Neural crest cell (in vitro differentiated cells): ENCODE measurements at regions not wholly inside any gene's neighbourhood (a gene's known extent, or its start where the extent isn't known, plus 50 kb on each side); places are given as distances from the start of the nearest gene placed in this dataset.

Experiments
- DNase-seq: peaks from one replicate; pipeline ENCODE4 v3.0.0; 2021; ENCODE audit warnings: low read depth, mixed read lengths, low spot score
- H3K27ac Mint-ChIP-seq: one replicate; pipeline ENCODE4 v1.8.0; 2021; ENCODE audit warnings: mild to moderate bottlenecking, mixed read lengths; ENCODE audit not compliant: unreplicated experiment
- H3K27me3 Mint-ChIP-seq: 2 replicates; pipeline ENCODE4 v1.8.0; 2021; ENCODE audit warnings: low read depth, mild to moderate bottlenecking, mixed read lengths
- H3K36me3 Mint-ChIP-seq: 2 replicates; pipeline ENCODE4 v1.8.0; 2021; ENCODE audit warnings: low read depth, mild to moderate bottlenecking, mixed read lengths
- H3K4me1 Mint-ChIP-seq: 2 replicates; pipeline ENCODE4 v1.8.0; 2021; ENCODE audit warnings: mixed read lengths
- H3K4me3 Mint-ChIP-seq: one replicate; pipeline ENCODE4 v1.8.0; 2021; ENCODE audit warnings: mild to moderate bottlenecking, mixed read lengths
- H3K9me3 Mint-ChIP-seq: 2 replicates; pipeline ENCODE4 v1.8.0; 2021; ENCODE audit warnings: mixed read lengths
- CTCF ChIP-seq: fragments of 200-600 bp; sonication (generic); conservative IDR thresholded peaks from 2 replicates; pipeline ENCODE4 v1.5.0; 2021; ENCODE audit warnings: antibody characterized with exemption, mild to moderate bottlenecking

GRCh38 chr1:29808141-29808995 lies 572.0 kb downstream of the PTPRU start:
- H3K27me3 Mint-ChIP-seq = peaks cover 2% of the 10 kb centered on the region
- H3K9me3 Mint-ChIP-seq = no peaks in the 10 kb centered on the region
- no peak overlapping the region for H3K27ac Mint-ChIP-seq
- DNase-seq = no peak
- no peak overlapping the region for H3K4me3 Mint-ChIP-seq
- TF ChIP-seq CTCF = no peak
- no peaks in the 10 kb centered on the region for H3K4me1 Mint-ChIP-seq
- no peaks in the 10 kb centered on the region for H3K36me3 Mint-ChIP-seq

- Mint-ChIP-seq H3K9me3 (no peaks in the 10 kb centered on the region), H3K4me3 (no peak overlapping the region), H3K27ac (no peak overlapping the region), H3K36me3 (no peaks in the 10 kb centered on the region), H3K4me1 (no peaks in the 10 kb centered on the region), H3K27me3 (peaks cover 2% of the 10 kb centered on the region)
- no peak for TF ChIP-seq CTCF
- no peak for DNase-seq
Measured at GRCh38 chr1:29807689-29808088, 571.4 kb downstream of the PTPRU start.

- no peaks in the 10 kb centered on the region for H3K36me3 Mint-ChIP-seq
- H3K4me3 Mint-ChIP-seq = no peak overlapping the region
- TF ChIP-seq CTCF = no peak
- H3K27ac Mint-ChIP-seq = no peak overlapping the region
- no peak for DNase-seq
- no peaks in the 10 kb centered on the region for H3K4me1 Mint-ChIP-seq
- peaks cover 2% of the 10 kb centered on the region for H3K27me3 Mint-ChIP-seq
- no peaks in the 10 kb centered on the region for H3K9me3 Mint-ChIP-seq
Measured at GRCh38 chr1:29806646-29807319, 570.5 kb downstream of the PTPRU start.

- Mint-ChIP-seq H3K4me1 (no peaks in the 10 kb centered on the region), H3K9me3 (no peaks in the 10 kb centered on the region), H3K4me3 (no peak overlapping the region), H3K27me3 (peaks cover 2% of the 10 kb centered on the region), H3K36me3 (no peaks in the 10 kb centered on the region), H3K27ac (no peak overlapping the region)
- no peak for TF ChIP-seq CTCF
- DNase-seq = no peak
Measured at GRCh38 chr1:29805896-29806160, 569.5 kb downstream of the PTPRU start.

- TF ChIP-seq CTCF = no peak
- Mint-ChIP-seq H3K4me1 (no peaks in the 10 kb centered on the region), H3K27me3 (peaks cover 2% of the 10 kb centered on the region), H3K36me3 (no peaks in the 10 kb centered on the region), H3K9me3 (no peaks in the 10 kb centered on the region), H3K27ac (no peak overlapping the region), H3K4me3 (no peak overlapping the region)
- DNase-seq = no peak
Measured at GRCh38 chr1:29805122-29805895, 569.0 kb downstream of the PTPRU start.
